ENCODE measurements at regions not wholly inside any gene's neighbourhood (a gene's known extent, or its start where the extent isn't known, plus 50 kb on each side); places are given as distances from the start of the nearest gene placed in this dataset.
A peak's percentile ranks its signal among the peaks of the same experiment; 100 is the strongest.

DNA sequence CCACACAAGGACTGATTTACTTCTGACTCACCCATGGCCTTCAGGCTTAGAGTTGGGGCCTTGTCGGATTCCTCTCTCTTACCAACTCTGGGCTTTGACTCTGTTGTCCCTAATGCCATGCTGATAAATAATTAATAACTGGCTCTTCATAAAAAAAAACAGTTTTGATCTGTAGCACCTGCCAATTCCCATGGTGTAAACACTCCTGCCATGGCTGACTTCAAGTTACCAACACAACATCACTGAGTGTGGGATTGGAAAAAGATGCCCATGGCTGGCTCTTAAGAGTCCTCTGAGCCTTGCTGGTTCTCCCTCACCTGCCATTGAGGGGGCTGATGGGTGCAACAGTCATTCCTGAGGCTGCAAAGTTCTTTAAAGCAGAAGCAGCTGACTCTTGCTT lies 104.8 kb downstream of the KIF26A start:
- no peak for TF ChIP-seq TAF1 (IDR thresholded peaks at IDR 0.05; ENCODE audit: borderline replicate concordance, insufficient read depth, low read length)

DNA sequence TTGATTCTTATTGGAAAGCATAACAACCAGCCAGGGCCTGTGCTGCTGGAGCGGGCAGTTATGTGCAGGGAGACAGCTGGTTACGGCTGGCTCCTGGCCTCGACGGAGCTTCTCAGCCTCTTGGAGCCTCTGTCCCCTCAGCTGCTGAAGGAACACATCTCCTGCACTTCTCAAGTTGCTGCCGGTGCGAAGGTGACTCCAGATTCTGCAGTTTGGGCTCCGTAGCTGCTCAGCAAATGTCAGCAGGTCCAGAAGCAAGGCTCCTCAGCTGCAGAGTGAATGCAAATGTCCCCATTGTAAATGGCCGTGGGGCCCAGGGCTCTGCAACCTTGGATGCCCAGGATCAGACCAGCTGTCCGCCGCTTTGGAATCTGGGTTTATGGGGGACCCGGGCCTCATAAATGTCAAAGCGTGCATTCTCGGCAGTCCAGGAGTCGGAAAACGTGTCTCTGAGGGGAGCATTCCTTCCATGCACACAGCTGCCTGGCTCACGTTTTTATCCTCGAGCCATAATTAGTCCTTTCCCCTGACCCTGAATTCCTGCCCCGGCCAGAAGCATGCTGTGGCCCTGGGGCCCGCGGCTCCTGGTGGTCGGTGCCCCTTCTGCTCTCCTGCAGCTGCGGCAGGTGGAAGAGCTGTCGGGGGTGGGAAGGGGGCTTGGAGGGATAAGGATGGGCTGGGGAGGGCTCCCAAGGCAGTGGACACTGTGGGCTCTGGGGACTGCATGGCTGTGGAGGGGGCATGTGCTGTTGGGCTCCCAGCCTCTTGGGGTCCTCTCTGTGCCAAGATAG lies 106.0 kb downstream of the KIF26A start:
- TF ChIP-seq POLR2AphosphoS5 (IDR thresholded peaks at IDR 0.05; ENCODE audit: low read depth, low read length) = no peak
- no peak for TF ChIP-seq REST (IDR thresholded peaks at IDR 0.05; ENCODE audit: insufficient read depth in 1 of 2, low read depth in 2 of 2, low read length in 2 of 2)
- no peak for TF ChIP-seq SIN3A (IDR thresholded peaks at IDR 0.05; ENCODE audit: borderline replicate concordance, insufficient read depth, low read length)
- no peak for TF ChIP-seq FOXP2 (optimal IDR thresholded peaks at IDR 0.05; ENCODE audit: borderline replicate concordance, extremely low read depth, extremely low read length, insufficient read depth)

DNA sequence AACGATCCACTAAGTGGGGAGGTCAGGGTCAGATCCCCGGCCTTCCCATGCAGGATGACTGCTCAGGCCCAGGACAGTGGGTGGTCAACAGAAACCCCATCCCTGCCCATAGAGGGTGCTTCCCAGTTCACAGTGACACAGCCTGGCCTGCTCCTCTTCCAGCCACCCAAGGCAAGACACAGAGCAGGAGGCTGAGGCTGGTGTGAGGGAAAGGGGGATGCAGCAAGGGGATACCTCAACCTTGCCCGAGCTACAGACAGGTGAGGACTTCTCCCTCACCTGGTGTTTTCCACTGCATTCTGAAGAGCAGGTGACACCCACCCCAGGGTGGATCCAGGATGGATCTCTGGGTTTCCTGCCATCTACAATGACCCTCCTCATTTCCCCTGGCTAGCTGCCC lies 106.7 kb downstream of the KIF26A start:
- no peak for TF ChIP-seq FOXP2 (optimal IDR thresholded peaks at IDR 0.05; ENCODE audit: borderline replicate concordance, extremely low read depth, extremely low read length, insufficient read depth)
- no peak for TF ChIP-seq SIN3A (IDR thresholded peaks at IDR 0.05; ENCODE audit: borderline replicate concordance, insufficient read depth, low read length)
- TF ChIP-seq REST (IDR thresholded peaks at IDR 0.05; ENCODE audit: insufficient read depth in 1 of 2, low read depth in 2 of 2, low read length in 2 of 2) = no peak
- no peak for TF ChIP-seq POLR2AphosphoS5 (IDR thresholded peaks at IDR 0.05; ENCODE audit: low read depth, low read length)
- no peak for TF ChIP-seq TAF1 (IDR thresholded peaks at IDR 0.05; ENCODE audit: borderline replicate concordance, insufficient read depth, low read length)

GRCh38 chr14:104245723-104246122 lies 107.3 kb downstream of the KIF26A start:
- TF ChIP-seq TAF1 (IDR thresholded peaks at IDR 0.05; ENCODE audit: borderline replicate concordance, insufficient read depth, low read length) = no peak
- TF ChIP-seq REST (IDR thresholded peaks at IDR 0.05; ENCODE audit: insufficient read depth in 1 of 2, low read depth in 2 of 2, low read length in 2 of 2) = no peak
- TF ChIP-seq SIN3A (IDR thresholded peaks at IDR 0.05; ENCODE audit: borderline replicate concordance, insufficient read depth, low read length) = no peak
- no peak for TF ChIP-seq FOXP2 (optimal IDR thresholded peaks at IDR 0.05; ENCODE audit: borderline replicate concordance, extremely low read depth, extremely low read length, insufficient read depth)
- TF ChIP-seq POLR2AphosphoS5 (IDR thresholded peaks at IDR 0.05; ENCODE audit: low read depth, low read length) = no peak

- TF ChIP-seq SIN3A (IDR thresholded peaks at IDR 0.05; ENCODE audit: borderline replicate concordance, insufficient read depth, low read length) = no peak
- TF ChIP-seq FOXP2 (optimal IDR thresholded peaks at IDR 0.05; ENCODE audit: borderline replicate concordance, extremely low read depth, extremely low read length, insufficient read depth) = peak; percentile 15
Measured at GRCh38 chr14:104246401-104247335, 108.3 kb downstream of the KIF26A start.
